ENCODE measurements at regions not wholly inside any gene's neighbourhood (a gene's known extent, or its start where the extent isn't known, plus 50 kb on each side); places are given as distances from the start of the nearest gene placed in this dataset.

DNA sequence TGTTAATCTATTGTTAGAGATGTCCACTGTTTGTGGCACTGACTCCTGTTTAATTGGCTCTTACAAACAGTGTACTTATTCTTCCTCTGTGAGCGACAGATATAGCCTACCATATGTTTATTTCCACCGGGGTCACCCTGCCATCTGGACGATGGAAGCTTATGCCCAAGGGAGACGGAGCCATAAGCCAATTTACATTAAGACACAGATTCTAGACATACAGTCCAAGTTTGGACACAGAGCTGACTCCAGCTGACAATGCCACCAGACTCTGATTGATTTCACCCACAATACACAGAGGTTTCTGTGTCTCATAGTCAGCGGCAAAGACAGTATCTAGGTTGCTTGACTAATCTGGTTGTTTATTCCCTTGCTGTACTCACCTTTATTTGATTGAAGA, 198.9 kb downstream of the ENC1 start:
- TF ChIP-seq, protein P1, sequence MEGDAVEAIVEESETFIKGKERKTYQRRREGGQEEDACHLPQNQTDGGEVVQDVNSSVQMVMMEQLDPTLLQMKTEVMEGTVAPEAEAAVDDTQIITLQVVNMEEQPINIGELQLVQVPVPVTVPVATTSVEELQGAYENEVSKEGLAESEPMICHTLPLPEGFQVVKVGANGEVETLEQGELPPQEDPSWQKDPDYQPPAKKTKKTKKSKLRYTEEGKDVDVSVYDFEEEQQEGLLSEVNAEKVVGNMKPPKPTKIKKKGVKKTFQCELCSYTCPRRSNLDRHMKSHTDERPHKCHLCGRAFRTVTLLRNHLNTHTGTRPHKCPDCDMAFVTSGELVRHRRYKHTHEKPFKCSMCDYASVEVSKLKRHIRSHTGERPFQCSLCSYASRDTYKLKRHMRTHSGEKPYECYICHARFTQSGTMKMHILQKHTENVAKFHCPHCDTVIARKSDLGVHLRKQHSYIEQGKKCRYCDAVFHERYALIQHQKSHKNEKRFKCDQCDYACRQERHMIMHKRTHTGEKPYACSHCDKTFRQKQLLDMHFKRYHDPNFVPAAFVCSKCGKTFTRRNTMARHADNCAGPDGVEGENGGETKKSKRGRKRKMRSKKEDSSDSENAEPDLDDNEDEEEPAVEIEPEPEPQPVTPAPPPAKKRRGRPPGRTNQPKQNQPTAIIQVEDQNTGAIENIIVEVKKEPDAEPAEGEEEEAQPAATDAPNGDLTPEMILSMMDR (conservative IDR thresholded peaks at IDR 0.05; ENCODE audit: low read depth in 2 of 2) = no peak
- TF ChIP-seq, protein P2, sequence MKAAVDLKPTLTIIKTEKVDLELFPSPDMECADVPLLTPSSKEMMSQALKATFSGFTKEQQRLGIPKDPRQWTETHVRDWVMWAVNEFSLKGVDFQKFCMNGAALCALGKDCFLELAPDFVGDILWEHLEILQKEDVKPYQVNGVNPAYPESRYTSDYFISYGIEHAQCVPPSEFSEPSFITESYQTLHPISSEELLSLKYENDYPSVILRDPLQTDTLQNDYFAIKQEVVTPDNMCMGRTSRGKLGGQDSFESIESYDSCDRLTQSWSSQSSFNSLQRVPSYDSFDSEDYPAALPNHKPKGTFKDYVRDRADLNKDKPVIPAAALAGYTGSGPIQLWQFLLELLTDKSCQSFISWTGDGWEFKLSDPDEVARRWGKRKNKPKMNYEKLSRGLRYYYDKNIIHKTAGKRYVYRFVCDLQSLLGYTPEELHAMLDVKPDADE (IDR thresholded peaks at IDR 0.05) = no peak
- TF ChIP-seq EZH2 (IDR thresholded peaks at IDR 0.05; ENCODE audit: low read depth, unreplicated experiment) (no peak), CREB1 (CRISPR knock-in tag; IDR thresholded peaks at IDR 0.05; ENCODE audit: low read depth) (no peak), EZH2phosphoT487 (IDR thresholded peaks at IDR 0.05; ENCODE audit: unreplicated experiment) (no peak), NANOG (IDR thresholded peaks at IDR 0.05; ENCODE audit: borderline replicate concordance) (no peak)
- TF ChIP-seq, protein P3, sequence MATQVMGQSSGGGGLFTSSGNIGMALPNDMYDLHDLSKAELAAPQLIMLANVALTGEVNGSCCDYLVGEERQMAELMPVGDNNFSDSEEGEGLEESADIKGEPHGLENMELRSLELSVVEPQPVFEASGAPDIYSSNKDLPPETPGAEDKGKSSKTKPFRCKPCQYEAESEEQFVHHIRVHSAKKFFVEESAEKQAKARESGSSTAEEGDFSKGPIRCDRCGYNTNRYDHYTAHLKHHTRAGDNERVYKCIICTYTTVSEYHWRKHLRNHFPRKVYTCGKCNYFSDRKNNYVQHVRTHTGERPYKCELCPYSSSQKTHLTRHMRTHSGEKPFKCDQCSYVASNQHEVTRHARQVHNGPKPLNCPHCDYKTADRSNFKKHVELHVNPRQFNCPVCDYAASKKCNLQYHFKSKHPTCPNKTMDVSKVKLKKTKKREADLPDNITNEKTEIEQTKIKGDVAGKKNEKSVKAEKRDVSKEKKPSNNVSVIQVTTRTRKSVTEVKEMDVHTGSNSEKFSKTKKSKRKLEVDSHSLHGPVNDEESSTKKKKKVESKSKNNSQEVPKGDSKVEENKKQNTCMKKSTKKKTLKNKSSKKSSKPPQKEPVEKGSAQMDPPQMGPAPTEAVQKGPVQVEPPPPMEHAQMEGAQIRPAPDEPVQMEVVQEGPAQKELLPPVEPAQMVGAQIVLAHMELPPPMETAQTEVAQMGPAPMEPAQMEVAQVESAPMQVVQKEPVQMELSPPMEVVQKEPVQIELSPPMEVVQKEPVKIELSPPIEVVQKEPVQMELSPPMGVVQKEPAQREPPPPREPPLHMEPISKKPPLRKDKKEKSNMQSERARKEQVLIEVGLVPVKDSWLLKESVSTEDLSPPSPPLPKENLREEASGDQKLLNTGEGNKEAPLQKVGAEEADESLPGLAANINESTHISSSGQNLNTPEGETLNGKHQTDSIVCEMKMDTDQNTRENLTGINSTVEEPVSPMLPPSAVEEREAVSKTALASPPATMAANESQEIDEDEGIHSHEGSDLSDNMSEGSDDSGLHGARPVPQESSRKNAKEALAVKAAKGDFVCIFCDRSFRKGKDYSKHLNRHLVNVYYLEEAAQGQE (IDR thresholded peaks at IDR 0.05; ENCODE audit: unreplicated experiment) = no peak

Data from GM23338 (cell line).